Activated T-cell treated with anti-CD3 and anti-CD28 coated beads, Interleukin-2, amount 50 U/mL, for 24 hours (primary cell): ENCODE measurements at regions not wholly inside any gene's neighbourhood (a gene's known extent, or its start where the extent isn't known, plus 50 kb on each side); places are given as distances from the start of the nearest gene placed in this dataset.

Experiments
- DNase-seq: peaks from one replicate; pipeline ENCODE4 v3.0.0-alpha.2; 2020
- H3K27ac Mint-ChIP-seq: 2 replicates; pipeline ENCODE4 v1.8.0; 2020; ENCODE audit warnings: mild to moderate bottlenecking, mixed read lengths
- H3K27me3 Mint-ChIP-seq: 2 replicates; pipeline ENCODE4 v1.8.0; 2020; ENCODE audit warnings: mixed read lengths
- H3K36me3 Mint-ChIP-seq: 2 replicates; pipeline ENCODE4 v1.8.0; 2020; ENCODE audit warnings: low read depth, mixed read lengths
- H3K4me1 Mint-ChIP-seq: 2 replicates; pipeline ENCODE4 v1.8.0; 2020; ENCODE audit warnings: low read depth, mixed read lengths
- H3K4me3 Mint-ChIP-seq: 2 replicates; pipeline ENCODE4 v1.8.0; 2020; ENCODE audit warnings: mild to moderate bottlenecking, moderate library complexity, mixed read lengths
- H3K9me3 Mint-ChIP-seq: 2 replicates; pipeline ENCODE4 v1.8.0; 2020; ENCODE audit warnings: mixed read lengths

DNA sequence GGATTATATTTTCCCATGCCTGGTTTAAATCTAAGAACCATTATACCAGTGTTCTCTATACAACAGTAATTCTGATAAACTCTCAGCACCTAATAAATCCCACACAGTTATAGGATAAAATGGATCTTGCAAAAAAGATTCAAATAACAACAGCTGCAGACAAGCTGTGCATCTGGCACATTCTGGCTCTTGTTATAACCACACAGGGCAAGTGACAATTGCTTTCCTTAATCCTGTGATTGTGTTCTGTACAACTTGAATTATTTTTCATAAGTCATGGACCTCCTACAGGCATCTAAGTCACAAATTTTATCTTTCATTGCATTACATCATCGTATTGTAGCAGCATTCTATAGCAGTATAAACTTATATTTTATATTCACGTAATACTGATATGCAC lies 948.3 kb downstream of the SLITRK1 start:
- H3K27ac Mint-ChIP-seq = no peak overlapping the region
- no peak for DNase-seq
- no peaks in the 10 kb centered on the region for H3K36me3 Mint-ChIP-seq
- H3K27me3 Mint-ChIP-seq = no peaks in the 10 kb centered on the region
- peaks cover 8% of the 10 kb centered on the region for H3K9me3 Mint-ChIP-seq
- no peak overlapping the region for H3K4me3 Mint-ChIP-seq
- no peaks in the 10 kb centered on the region for H3K4me1 Mint-ChIP-seq

DNA sequence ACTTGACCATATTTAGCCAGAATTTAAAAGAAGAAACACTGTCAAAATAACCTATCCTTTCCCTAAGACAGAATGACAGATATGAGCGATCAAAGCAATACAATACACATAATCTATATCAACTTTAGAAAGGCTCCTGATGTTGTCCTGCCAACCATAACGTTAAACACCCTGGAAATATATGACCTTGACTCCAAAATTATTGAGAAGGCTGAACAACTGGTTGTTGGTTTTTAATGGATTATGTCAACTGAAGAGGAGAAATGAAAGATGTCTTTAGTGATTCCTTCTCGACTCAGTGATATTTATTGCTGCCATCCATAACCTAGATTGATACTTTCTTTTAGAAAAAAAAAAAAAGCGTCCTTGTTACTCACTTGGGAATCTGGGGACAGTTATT lies 957.2 kb downstream of the SLITRK1 start:
- Mint-ChIP-seq H3K4me1 (no peaks in the 10 kb centered on the region), H3K4me3 (no peak overlapping the region), H3K9me3 (peaks cover 6% of the 10 kb centered on the region), H3K27me3 (no peaks in the 10 kb centered on the region), H3K27ac (no peak overlapping the region), H3K36me3 (no peaks in the 10 kb centered on the region)
- DNase-seq = no peak

DNA sequence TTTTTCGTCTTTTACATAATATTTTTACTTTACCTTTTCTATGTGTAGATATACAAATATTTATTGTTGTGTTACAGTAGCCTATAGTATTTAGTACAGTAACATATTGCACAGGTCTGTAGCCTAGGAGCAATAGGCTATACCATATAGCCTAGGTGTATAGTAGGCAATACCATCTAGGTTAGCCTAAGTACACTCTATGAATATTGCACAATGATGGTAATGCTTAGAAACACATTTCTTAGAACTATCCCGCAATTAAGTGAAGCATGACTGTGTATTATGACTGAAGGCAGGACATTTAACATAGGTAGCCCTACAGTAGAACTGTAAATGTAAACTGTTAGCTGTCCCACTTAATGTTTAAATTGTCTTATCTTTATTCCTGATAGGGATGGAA lies 964.3 kb downstream of the SLITRK1 start:
- Mint-ChIP-seq H3K36me3 (no peaks in the 10 kb centered on the region), H3K9me3 (peaks cover 4% of the 10 kb centered on the region), H3K4me1 (no peaks in the 10 kb centered on the region), H3K27me3 (no peaks in the 10 kb centered on the region), H3K4me3 (no peak overlapping the region), H3K27ac (no peak overlapping the region)
- no peak for DNase-seq

DNA sequence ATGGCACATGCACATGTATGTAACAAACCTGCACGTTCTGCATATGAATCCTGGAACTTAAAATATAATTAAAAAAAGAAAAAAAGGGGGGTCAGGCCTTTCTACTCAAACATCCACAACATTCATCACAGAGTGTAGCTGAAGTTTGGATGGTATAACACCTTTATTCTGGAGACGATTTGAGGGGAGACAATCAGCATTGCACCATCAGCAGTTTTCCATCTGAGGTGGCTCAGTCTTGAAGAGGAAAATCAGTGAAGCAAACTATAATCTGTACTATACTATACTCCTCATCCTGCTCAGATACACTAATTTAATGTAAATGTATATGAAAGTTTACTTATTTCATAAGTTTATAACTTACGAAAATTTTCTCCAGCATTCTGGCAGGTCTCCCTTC lies 969.7 kb downstream of the SLITRK1 start:
- Mint-ChIP-seq H3K27me3 (no peaks in the 10 kb centered on the region), H3K9me3 (peaks cover 7% of the 10 kb centered on the region), H3K27ac (no peak overlapping the region), H3K4me1 (no peaks in the 10 kb centered on the region), H3K4me3 (no peak overlapping the region), H3K36me3 (no peaks in the 10 kb centered on the region)
- DNase-seq = no peak

DNA sequence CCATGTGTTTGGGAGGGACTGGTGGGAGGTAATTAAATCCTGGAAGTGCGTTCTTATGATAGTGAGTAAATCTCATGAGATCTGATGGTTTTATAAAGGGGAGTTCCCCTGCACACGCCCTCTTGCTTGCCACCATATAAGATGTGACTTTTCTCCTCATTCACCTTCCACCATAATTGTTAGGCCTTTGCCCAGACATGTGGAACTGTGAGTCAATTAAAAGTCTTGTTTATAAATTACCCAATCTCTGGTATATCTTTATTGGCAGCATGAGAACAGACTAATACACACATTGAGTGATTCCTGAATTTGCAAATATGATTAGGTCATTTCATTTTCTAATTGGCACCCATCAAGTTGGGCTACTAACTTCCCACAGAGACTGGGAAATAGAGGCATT lies 977.2 kb downstream of the SLITRK1 start:
- Mint-ChIP-seq H3K9me3 (peaks cover 19% of the 10 kb centered on the region), H3K27me3 (no peaks in the 10 kb centered on the region), H3K4me1 (no peaks in the 10 kb centered on the region), H3K27ac (no peak overlapping the region), H3K36me3 (no peaks in the 10 kb centered on the region), H3K4me3 (no peak overlapping the region)
- no peak for DNase-seq

DNA sequence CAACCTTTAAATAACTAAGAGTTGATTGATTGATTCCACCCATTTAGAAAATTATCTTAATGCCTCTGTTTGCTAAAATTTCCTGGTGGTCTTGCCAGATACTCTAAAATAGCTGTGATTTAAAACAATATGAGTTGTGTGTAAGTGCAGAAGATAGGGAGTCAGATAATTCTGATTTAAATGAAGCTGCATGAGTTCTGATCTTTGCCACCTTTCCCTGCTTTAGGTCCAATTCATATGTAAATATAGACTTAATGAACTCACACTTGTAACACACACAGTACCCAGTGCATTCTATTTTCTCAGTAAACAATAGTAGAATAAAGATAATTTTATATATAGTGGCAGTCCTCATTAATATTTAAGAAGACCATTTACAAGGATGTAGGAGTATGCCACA lies 981.8 kb downstream of the SLITRK1 start:
- no peaks in the 10 kb centered on the region for H3K27me3 Mint-ChIP-seq
- peaks cover 10% of the 10 kb centered on the region for H3K9me3 Mint-ChIP-seq
- no peaks in the 10 kb centered on the region for H3K4me1 Mint-ChIP-seq
- H3K4me3 Mint-ChIP-seq = no peak overlapping the region
- H3K27ac Mint-ChIP-seq = no peak overlapping the region
- no peaks in the 10 kb centered on the region for H3K36me3 Mint-ChIP-seq
- DNase-seq = no peak

DNA sequence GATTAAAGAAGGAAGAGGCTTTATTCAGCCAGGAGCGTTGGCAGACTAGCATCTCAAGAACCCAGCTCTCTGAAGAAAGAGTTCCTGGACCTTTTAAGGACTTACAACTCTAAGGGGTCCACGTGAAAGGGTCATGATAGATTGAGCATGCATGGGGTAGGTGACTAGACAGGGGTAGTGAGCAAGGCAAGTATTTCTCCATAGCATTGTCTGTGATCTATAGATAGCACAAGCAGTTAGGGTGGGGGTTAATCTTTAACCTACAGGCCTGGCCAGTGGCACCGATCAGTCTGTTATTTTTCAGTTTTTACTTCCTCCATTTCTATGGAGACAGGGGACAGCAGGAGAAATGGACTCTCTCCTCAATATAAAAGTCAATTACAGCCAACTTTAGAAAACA lies 983.7 kb downstream of the SLITRK1 start:
- no peaks in the 10 kb centered on the region for H3K36me3 Mint-ChIP-seq
- H3K4me3 Mint-ChIP-seq = no peak overlapping the region
- no peak for DNase-seq
- no peaks in the 10 kb centered on the region for H3K27me3 Mint-ChIP-seq
- H3K27ac Mint-ChIP-seq = no peak overlapping the region
- H3K4me1 Mint-ChIP-seq = no peaks in the 10 kb centered on the region
- no peaks in the 10 kb centered on the region for H3K9me3 Mint-ChIP-seq

DNA sequence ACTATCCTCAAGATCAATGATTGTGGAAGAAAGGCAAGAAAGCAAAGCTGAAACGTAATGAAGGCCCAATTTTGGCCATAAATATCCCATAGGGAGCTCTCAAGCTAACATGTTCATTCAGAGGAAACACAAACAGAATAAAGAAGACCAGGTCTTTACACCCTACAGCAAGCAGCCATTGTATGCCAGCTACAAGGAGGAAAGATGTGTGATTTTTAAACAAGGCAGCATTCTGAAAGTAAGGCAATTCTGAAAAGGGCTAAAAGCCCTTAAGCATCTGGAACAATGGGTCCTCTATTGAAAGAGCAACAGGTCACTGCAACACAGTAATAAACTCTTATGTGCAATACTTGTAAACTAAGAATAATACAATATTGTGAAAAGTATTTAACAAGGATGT lies 1002.4 kb downstream of the SLITRK1 start:
- H3K36me3 Mint-ChIP-seq = no peaks in the 10 kb centered on the region
- no peak overlapping the region for H3K27ac Mint-ChIP-seq
- no peaks in the 10 kb centered on the region for H3K27me3 Mint-ChIP-seq
- H3K4me1 Mint-ChIP-seq = no peaks in the 10 kb centered on the region
- no peak for DNase-seq
- H3K9me3 Mint-ChIP-seq = peaks cover 3% of the 10 kb centered on the region
- no peak overlapping the region for H3K4me3 Mint-ChIP-seq

DNA sequence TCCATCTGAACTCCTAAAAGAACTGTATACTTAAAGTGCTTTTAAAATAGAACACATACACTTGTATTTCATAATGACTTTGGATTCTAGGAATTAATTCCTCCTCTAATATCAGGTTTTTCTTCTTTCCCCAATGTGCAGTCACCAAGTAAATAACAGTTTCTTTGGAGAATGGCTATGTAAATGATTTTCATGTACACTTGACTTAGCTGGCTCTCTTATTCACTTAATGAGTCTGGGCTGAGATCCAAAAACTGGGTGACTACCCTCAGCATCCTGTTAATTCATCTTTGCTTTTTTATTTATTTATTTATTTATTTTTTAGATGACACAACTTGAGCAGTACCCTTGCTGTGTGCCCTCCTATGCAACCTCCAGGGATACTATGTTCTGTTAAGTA lies 1003.7 kb downstream of the SLITRK1 start:
- H3K36me3 Mint-ChIP-seq = no peaks in the 10 kb centered on the region
- H3K27ac Mint-ChIP-seq = no peak overlapping the region
- peaks cover 10% of the 10 kb centered on the region for H3K9me3 Mint-ChIP-seq
- no peak for DNase-seq
- no peaks in the 10 kb centered on the region for H3K4me1 Mint-ChIP-seq
- no peaks in the 10 kb centered on the region for H3K27me3 Mint-ChIP-seq
- H3K4me3 Mint-ChIP-seq = no peak overlapping the region

DNA sequence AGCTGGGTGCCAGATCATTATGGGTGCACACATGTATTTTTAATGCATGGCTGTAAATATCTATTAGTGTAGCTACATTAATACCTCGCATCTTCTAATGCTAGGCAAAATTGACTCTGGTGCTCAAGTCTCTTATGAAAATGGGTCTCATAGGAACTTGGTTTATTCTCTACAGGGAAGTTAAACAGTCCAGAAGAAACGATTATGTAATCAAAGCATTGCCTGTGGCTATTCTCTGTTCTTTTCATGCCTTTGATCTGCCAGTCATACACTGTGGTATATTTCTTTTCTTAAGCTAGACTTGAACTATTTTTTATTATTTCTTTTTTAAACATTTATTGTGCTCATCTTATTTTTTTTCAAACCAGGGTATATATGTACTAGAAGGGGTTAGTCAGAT lies 1015.0 kb downstream of the SLITRK1 start:
- no peak for DNase-seq
- no peaks in the 10 kb centered on the region for H3K4me1 Mint-ChIP-seq
- H3K36me3 Mint-ChIP-seq = no peaks in the 10 kb centered on the region

DNA sequence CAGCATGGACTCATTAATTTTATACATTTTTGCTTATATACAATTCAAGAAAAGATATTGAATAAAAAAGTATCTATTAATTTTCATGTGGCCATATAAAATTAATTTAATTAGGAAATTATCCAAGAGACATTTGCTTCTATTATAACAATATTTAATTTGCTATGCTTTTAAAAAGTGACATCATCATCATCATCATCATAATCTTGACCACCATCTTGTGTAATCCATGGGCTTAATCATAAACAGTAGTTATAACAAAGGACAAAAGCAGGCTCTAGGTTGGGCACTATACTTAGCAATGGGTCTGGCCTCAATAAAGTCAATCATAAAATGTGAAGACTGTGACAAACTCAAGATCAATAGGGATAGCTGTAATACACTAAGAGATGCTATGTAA lies 1031.6 kb downstream of the SLITRK1 start:
- Mint-ChIP-seq H3K4me1 (no peaks in the 10 kb centered on the region), H3K4me3 (no peak overlapping the region), H3K36me3 (no peaks in the 10 kb centered on the region), H3K9me3 (peaks cover 11% of the 10 kb centered on the region), H3K27me3 (no peaks in the 10 kb centered on the region), H3K27ac (no peak overlapping the region)
- DNase-seq = no peak

More for the DNA sequence above, 1015.0 kb downstream of the SLITRK1 start:
- no peak overlapping the region for H3K4me3 Mint-ChIP-seq
- peaks cover 6% of the 10 kb centered on the region for H3K9me3 Mint-ChIP-seq
- H3K27ac Mint-ChIP-seq = no peak overlapping the region
- H3K27me3 Mint-ChIP-seq = no peaks in the 10 kb centered on the region

DNA sequence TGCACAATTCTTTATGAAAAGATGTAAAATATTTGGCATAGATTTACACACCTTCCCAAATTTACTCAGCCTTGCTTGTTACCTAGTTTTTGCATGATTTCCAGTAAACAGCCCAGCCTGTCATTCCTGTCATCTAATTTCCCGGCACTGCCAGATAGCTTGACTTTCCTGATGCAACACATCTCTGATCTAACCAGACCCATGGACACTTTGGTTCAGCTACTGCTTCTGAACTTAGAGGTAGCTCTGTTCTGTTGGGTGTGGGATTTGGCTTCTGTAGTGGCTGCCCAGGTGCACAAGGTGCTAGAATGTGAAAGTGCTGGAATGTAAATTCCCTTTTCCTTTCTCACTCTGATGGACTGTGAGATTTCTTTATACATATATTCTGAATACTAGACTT lies 1033.5 kb downstream of the SLITRK1 start:
- H3K27me3 Mint-ChIP-seq = no peaks in the 10 kb centered on the region
- no peak for DNase-seq
- H3K4me3 Mint-ChIP-seq = no peak overlapping the region
- no peaks in the 10 kb centered on the region for H3K36me3 Mint-ChIP-seq
- H3K4me1 Mint-ChIP-seq = no peaks in the 10 kb centered on the region
- H3K27ac Mint-ChIP-seq = no peak overlapping the region
- peaks cover 11% of the 10 kb centered on the region for H3K9me3 Mint-ChIP-seq

DNA sequence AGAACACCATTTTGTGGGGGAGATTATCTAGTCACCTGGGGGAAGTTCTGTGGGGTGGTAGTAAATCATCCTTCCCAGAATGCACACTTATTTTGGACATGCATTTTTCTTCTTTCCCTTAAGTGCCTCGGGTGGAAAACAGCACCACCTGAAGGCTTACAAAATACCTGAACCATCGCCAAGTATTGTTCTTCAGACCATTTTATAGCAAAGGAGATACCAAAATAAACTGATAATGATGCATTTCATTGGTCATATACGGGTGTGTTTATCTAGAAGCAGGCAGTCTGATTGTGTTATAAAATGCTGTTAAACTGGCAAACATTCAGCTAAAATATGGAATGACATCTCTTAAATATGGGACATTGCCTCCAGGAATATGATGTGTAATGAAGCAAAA lies 1034.7 kb downstream of the SLITRK1 start:
- Mint-ChIP-seq H3K27ac (no peak overlapping the region), H3K9me3 (peaks cover 9% of the 10 kb centered on the region), H3K27me3 (no peaks in the 10 kb centered on the region), H3K4me1 (no peaks in the 10 kb centered on the region), H3K36me3 (no peaks in the 10 kb centered on the region), H3K4me3 (no peak overlapping the region)
- DNase-seq = no peak

DNA sequence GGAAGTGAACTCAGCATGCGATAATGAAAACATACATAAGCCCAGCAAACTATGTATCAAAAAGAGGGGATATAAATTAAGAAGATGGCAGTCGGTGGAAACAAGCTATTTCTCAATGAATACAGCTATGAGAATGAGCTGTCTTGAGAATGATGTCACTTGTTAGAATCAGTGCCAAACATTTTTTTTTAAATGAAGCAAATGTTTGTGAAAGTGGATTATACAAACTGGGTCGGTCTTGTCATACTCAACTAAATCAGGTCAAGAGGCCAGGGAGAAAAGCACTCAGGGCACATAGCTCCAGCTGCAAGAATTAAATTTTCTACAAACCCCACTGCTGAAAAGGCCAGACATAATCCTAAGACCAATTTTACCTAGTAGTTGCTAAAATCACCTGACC lies 1048.4 kb downstream of the SLITRK1 start:
- no peak overlapping the region for H3K4me3 Mint-ChIP-seq
- H3K36me3 Mint-ChIP-seq = no peaks in the 10 kb centered on the region
- H3K4me1 Mint-ChIP-seq = no peaks in the 10 kb centered on the region
- H3K27me3 Mint-ChIP-seq = no peaks in the 10 kb centered on the region
- DNase-seq = no peak
- H3K27ac Mint-ChIP-seq = no peak overlapping the region
- no peaks in the 10 kb centered on the region for H3K9me3 Mint-ChIP-seq

DNA sequence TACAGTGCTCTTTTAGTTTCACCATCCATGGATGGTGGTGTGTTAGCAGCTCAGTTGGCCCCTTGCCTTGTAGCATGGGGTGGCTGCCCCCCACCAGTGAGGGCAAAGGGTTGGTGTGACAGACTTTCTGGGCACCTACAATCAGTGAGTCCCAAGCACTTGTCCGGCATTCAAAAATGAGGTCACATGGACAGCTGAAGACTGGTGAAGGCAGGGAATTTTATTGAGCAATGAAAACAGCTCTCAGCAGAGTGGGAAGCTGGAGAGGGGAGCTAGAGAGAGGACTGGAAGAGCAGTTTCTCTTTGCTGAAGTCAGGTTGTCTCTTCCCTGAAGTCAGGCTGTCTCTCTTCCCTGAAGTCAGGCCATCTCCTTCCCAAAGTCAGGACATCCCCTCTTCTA lies 1053.2 kb downstream of the SLITRK1 start:
- Mint-ChIP-seq H3K4me1 (no peaks in the 10 kb centered on the region), H3K27me3 (no peaks in the 10 kb centered on the region), H3K4me3 (no peak overlapping the region), H3K9me3 (peaks cover 7% of the 10 kb centered on the region), H3K36me3 (no peaks in the 10 kb centered on the region), H3K27ac (no peak overlapping the region)
- DNase-seq = no peak

DNA sequence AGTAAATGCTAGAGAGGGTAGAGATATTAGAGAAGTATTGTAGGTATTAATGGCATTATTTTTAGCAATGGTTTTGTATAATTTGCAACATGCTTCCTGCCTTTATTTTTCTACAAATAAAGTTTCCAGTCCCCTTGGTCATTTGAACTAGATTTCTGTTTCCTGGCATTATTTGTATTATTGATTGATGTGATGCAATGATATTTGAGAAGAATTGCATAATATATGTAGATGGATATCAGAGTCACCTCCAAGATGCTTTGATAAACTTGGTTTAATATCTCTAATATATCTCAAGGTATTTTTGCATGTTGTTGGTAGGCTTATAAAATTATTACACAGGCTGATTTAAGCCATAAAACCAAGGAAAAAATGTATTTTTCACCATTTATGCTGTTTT lies 1054.5 kb downstream of the SLITRK1 start:
- Mint-ChIP-seq H3K4me1 (no peaks in the 10 kb centered on the region), H3K27ac (no peak overlapping the region), H3K36me3 (no peaks in the 10 kb centered on the region), H3K4me3 (no peak overlapping the region), H3K9me3 (peaks cover 10% of the 10 kb centered on the region), H3K27me3 (no peaks in the 10 kb centered on the region)
- DNase-seq = no peak
